NOMO-1 (cell line): ENCODE measurements at regions not wholly inside any gene's neighbourhood (a gene's known extent, or its start where the extent isn't known, plus 50 kb on each side); places are given as distances from the start of the nearest gene placed in this dataset.
"Not testable (repeated sequence)": the region's sequence is repeated elsewhere in the genome, so short reads cannot be mapped to it uniquely, and the experiment has no call there.

Experiments used
- DNase-seq, 2 experiments: peaks; one replicate each; lab custom pipeline; 2025; ENCODE audit not compliant: unreplicated experiment in 2 of 2; lab: John Stamatoyannopoulos, UW

DNA sequence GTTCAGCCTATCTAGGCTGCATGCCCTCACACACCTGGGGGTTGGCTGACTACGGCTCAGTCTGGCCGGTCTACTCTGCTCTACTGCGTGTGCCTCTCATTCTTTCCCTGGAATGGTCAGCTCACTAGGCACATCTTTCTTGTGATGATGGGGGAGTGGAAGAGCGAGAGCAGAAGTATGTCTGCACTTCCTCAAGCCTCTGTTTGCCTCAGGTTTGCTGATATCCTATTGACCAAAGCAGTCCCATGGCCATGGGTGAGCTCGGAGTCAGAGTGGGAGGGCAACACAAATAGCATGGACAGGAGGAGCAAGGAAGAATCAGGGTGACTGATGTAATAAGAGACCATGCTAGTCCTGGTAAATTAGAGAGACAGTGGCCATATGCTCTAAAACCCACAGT, 167.9 kb upstream of the PRICKLE2 start:
- no peak for DNase-seq

DNA sequence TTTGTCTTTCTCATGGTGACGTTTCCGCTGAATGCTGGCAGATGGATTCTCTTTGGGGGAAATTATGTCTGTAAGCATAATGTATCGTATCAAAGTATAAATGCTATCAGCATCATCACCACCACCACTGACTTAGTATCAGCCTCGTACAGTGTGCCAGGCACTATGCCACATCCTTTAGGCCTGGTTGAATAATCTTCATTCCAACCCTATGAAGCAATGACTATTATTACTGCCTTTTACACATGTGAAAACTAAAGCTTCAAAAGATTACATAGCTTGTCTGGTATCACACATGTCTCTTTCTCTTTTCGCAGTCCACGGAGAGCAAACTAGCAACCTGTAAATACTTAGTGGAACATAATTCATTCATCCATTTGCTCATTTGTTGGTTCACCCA, 166.7 kb upstream of the PRICKLE2 start:
- no peak for DNase-seq

- no peak for DNase-seq
Observed at GRCh38 chr3:64390893-64391292, 165.6 kb upstream of the PRICKLE2 start.

GRCh38 chr3:64388886-64389285, 163.6 kb upstream of the PRICKLE2 start:
- no peak for DNase-seq

- no peak for DNase-seq
Observed at GRCh38 chr3:64387688-64388087, 162.4 kb upstream of the PRICKLE2 start.

DNA sequence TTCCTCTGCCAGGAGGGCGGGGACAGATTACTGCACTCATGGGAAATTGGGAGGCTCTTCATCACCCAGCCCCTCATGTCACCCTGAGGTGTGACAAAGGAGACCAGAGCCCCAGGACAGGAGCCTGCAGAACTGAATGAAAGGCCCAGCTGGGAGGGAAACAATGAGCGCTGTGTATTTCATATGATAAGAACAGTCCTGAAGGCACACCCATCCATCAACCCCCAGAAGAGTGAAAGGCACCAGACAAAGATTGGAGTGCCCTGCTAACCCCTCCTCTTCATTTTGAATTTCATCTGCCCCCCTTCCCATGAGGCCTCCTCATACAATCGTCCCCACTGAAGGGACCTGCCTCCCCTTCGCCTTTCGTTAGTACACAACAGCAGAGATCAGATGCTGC, 160.0 kb upstream of the PRICKLE2 start:
- DNase-seq = no peak

DNA sequence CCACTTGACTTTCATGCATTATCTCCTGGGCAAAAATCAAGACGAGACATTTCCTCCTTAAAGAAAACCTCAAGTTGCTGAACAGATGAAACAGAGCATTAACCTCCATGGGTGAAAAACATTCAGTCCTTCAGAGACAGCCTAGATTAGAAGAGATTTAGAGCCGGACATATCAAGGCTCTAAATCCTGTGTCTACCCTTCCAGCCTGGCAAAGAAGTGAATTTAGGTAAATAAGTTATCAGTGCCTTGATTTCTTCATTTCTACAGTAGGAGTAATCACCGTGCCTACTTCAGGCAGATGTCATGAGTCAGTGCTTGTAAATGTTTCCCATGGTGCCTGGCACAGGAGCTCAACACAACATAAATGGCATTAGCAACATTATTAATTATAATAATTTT, 159.3 kb upstream of the PRICKLE2 start:
- DNase-seq = no peak

DNA sequence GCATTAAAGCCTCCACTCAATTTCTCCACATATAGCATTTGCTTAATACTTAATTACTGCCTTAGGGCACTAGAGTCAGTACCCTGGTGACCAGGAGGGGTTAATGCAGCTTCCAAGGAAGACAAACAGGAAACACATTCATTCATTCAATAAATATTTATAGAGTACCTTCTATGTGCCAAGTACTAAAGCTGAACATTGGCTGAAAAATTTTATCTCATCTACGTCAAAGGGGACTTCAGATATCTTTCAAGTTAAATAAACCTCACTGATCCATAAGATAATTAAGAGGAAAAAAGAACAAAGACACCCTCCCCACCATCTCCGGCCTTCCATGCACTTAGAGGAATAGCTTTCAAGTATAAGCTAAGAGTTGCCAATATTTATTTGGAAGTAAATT, 156.9 kb upstream of the PRICKLE2 start:
- DNase-seq = no peak

DNA sequence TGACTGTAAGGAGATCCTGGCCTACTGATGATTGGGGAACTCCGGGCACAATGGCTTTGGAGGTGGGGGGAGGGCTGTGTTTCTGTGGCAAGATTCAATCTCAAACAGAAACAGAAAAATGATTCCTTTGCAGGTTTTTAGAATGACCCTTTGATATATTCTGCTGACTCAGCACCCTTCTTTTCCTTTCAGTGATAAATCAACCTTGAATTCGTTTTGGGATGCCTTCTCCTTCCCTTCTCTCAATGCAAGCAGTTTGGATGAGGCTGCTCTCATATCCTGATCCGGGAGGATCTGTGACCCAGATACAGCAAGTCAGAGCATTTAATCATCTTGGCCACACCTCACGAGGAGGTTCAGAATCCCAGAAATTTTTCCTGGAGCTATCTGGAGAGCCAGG, 156.1 kb upstream of the PRICKLE2 start:
- no peak for DNase-seq

DNA sequence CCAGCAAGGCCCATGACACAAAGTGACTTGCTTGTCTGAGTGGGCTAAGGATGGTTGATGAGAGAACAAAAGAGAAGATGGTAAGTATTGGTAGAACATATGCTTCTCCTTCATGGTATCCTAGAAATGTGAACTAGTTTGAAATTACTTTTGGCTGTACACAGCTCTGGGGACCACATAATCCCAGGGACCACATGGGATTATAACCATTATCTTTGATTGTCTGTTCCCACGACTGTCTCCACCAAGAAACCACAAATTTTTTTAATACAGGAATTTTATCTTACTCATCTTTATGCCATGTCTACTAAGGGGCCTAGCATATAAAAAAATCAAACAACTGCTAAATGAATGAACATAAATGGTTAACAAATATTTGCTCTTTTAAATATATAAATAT, 155.3 kb upstream of the PRICKLE2 start:
- no peak for DNase-seq

GRCh38 chr3:64379221-64379620, 154.0 kb upstream of the PRICKLE2 start:
- no peak for DNase-seq

- DNase-seq = no peak
Observed at GRCh38 chr3:64377942-64378341, 152.7 kb upstream of the PRICKLE2 start.

DNA sequence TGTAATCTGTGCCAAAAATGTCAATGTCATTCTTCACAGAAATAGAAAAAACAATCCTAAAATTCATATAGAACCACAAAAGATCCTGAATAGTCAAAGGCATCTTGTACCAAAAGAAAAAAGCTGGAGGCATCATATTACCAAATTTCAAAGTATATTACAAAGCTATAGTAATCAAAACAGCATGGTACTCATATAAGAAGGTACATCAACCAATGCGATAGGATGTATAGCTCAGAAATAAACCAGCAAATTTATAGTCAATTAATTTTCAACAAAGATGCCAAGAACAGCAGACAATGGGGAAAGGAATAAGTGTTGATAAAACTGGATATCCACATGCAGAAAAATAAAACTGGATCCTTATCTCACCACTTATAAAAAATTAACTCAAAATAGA, 150.5 kb upstream of the PRICKLE2 start:
- no peak for DNase-seq

DNA sequence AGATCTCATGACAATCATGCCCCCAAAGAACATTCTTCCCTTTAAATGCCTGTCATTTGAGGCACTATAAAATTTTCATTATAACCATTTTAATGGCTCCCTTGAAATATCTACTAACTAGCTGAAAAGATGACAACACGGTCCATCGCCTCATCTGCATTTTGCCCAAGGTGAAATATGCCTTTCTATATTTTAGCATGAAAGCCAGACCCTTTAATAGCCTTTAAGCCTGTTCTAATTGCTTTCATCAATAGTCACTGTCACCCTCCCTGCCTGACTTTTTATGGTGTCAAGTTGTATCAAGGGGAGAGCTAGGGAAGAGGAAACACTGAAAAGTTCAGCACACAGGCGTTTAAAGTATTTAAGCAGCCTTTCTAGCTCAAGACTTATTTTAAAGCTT, 144.1 kb upstream of the PRICKLE2 start:
- no peak for DNase-seq

GRCh38 chr3:64368257-64369020, 143.2 kb upstream of the PRICKLE2 start:
- no peak for DNase-seq

DNA sequence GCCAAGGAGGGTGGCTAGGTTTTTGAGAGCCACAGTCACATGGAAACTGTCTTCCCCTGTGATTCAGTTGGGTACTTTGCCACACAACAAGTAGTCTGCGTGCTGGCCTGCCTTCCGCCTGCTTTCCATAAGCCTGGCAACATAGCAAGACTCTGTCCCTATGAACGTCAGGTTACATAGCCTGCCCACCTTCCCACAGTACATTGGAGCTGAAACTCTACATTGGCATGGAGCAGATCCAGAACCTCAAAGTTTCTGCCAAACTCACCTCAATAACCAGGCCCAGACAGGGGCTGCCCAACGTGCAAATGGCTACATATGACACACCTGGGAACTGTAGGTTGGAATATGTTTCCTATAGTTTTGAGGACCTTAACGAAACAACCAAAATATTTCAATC, 140.6 kb upstream of the PRICKLE2 start:
- DNase-seq = no peak

- no peak for DNase-seq
Observed at GRCh38 chr3:64363842-64364241, 138.6 kb upstream of the PRICKLE2 start.

GRCh38 chr3:64361962-64362735, 136.9 kb upstream of the PRICKLE2 start:
- no peak for DNase-seq

DNA sequence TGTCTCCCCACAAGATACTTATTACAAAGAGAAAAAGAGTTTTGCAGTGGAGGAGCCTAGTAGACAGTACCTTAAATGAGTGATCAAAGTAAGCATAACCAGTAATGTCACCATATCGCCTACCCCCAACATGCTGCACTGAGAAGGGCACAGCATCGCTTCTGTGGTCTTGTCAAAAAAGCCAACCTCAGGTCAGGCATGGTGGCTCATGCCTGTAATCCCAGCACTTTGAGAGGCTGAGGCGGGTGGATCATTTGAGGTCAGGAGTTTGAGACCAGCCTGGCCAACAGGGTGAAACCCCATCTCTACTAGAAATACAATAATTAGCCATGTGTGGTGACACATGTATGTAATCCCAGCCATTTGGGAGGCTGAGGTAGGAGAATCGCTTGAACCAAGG, 135.8 kb upstream of the PRICKLE2 start:
- DNase-seq = not testable (repeated sequence)

DNA sequence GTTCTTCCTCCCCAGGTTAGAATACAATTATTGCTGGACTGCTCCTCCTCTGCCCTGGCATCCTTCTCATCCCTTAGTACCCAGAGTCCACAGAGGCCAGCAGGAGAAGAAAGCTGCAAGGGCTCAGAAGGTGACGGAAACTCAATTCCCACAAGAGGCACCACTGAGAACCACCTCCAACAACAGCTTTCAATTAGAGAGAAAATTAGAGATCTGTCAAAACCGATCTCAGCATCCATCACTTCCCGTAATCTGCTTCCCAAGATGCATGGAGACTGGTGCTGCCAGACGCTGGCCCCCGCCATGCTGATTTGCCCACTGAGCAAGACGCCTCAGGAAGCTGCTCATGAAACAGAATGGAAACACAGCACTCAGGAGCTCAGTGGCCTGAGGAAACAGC, 135.0 kb upstream of the PRICKLE2 start:
- DNase-seq = no peak

DNA sequence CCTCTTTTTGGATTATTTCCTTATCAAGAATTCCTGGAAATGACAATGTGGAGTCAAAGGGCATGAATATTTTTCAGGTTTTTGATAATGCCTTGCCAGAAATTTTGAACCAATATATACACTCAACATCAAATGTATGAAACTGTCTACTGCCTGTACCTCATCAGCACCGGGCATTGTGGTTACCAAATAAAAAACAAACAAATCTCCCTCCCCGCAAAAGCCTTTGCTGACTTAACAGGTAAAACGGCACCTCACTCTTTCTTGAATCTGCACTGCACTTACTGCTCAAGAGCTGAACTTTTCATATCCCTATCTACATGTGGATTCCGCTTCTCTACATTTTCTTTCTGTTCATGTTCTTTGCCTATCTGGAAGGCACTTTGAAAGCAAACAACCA, 134.5 kb upstream of the PRICKLE2 start:
- no peak for DNase-seq

DNA sequence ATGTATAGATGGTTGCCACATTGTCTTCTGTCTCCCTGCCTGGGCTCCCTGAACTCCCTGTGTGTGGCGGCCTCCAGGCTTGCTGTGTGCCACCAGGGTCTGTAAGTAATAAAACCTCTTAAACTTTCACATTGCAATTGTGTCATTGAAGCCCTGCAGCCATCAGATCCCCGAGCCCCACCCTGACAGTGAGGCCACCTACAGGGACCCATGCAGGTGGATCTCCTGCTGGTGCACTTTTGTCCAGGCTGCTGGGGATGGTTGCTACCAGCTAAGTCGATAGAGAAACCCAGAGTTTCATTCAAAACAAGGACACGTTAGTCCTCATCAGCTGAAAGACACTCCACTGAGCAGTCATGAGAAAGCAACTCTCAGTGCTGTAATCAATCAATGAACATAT, 133.6 kb upstream of the PRICKLE2 start:
- DNase-seq = no peak
